HCT116 (cell line): ENCODE measurements at regions not wholly inside any gene's neighbourhood (a gene's known extent, or its start where the extent isn't known, plus 50 kb on each side); places are given as distances from the start of the nearest gene placed in this dataset.

Source experiments
- ATAC-seq: fragments of 200-7000 bp; cut with Tn5 transposase; 2 replicates; pipeline ENCODE4 v1.9.1; 2020; ENCODE audit warnings: mild to moderate bottlenecking, moderate library complexity
- BruUV-seq: library from RNA; stranded (reverse); fragments of 400-500 nt; replicated peaks from 2 replicates; lab custom pipeline; 2021; lab: Mats Ljungman, UMichigan
- CTCF ChIA-PET: fragments of 300-600 bp; sonication (Branson Sonifier 250); formaldehyde crosslinking; loops from one replicate; lab custom pipeline; 2021; ENCODE audit warnings: antibody characterized with exemption; lab: Charles Lee
- POLR2A ChIA-PET: fragments of 300-600, 350-600 bp; sonication (Branson Sonifier 250); formaldehyde crosslinking; loops from one replicate; lab custom pipeline; 2021; ENCODE audit warnings: antibody characterized with exemption; lab: Charles Lee
- RAD21 ChIA-PET, 2 experiments: fragments of 300-600 bp; sonication (Branson Sonifier 250); formaldehyde crosslinking; loops; one replicate each; lab custom pipeline; 2023; ENCODE audit warnings: low total read pairs in 2 of 2; ENCODE audit not compliant: uncharacterized antibody in 2 of 2, unreplicated experiment in 2 of 2, low non-redundant PET in 1 of 2; lab: Charles Lee
- DNase-seq: peaks from one replicate; pipeline ENCODE4 v3.0.0-alpha.2; 2010; ENCODE audit warnings: low read depth, low spot score
- H2AFZ ChIP-seq: fragments of 200-600 bp; shearing (Covaris generic), sonication (generic); 2 replicates; pipeline ENCODE4 v1.6.1; 2017; ENCODE audit warnings: low read depth, mixed run types, mixed read lengths, antibody characterized with exemption, low read length; ENCODE audit not compliant: poor library complexity, severe bottlenecking
- H3K27ac ChIP-seq: 2 replicates; pipeline ENCODE4 v1.5.1; 2012; ENCODE audit warnings: low read depth, low read length
- H3K27me3 ChIP-seq: fragments of 200-600 bp; sonication (generic); 2 replicates; pipeline ENCODE4 v1.6.1; 2016; ENCODE audit warnings: mixed run types, low read length, mixed read lengths; ENCODE audit not compliant: insufficient read depth
- H3K36me3 ChIP-seq, 2 experiments: fragments of 200-500 bp in 1 of 2; fragments of 200-600 bp in 1 of 2; sonication (Bioruptor generic) in 1 of 2; sonication (generic) in 1 of 2; 2 replicates each; pipeline versions ENCODE4 v1.5.1 to v1.6.1; 2014 to 2016; ENCODE audit warnings: low read length in 2 of 2, inconsistent platforms in 1 of 2, mixed read lengths in 1 of 2, mixed run types in 1 of 2; ENCODE audit not compliant: insufficient read depth in 2 of 2, control insufficient read depth in 1 of 2
- H3K4me1 ChIP-seq, 2 experiments: fragments of 200-600 bp in 1 of 2; sonication (generic) in 1 of 2; 2 replicates each; pipeline versions ENCODE4 v1.5.1 to v1.6.1; 2012 to 2017; ENCODE audit warnings: low read length in 2 of 2, inconsistent platforms in 1 of 2, mild to moderate bottlenecking in 1 of 2, mixed read lengths in 1 of 2, mixed run types in 1 of 2, moderate library complexity in 1 of 2; ENCODE audit not compliant: insufficient read depth in 2 of 2, control insufficient read depth in 1 of 2
- H3K4me2 ChIP-seq: fragments of 200-600 bp; sonication (generic); 2 replicates; pipeline ENCODE4 v1.6.1; 2017; ENCODE audit warnings: mixed run types, low read length, mixed read lengths
- H3K4me3 ChIP-seq, 2 experiments: fragments of 200-600 bp in 1 of 2; sonication (generic) in 1 of 2; replicated peaks in 1 of 2; 2 replicates each; pipeline ENCODE4 v1.5.1; 2011 to 2016; ENCODE audit warnings: low read length in 2 of 2, control low read depth in 1 of 2, low read depth in 1 of 2, mild to moderate bottlenecking in 1 of 2, mixed read lengths in 1 of 2, mixed run types in 1 of 2
- H3K79me2 ChIP-seq: fragments of 200-600 bp; sonication (generic); 2 replicates; pipeline ENCODE4 v1.6.1; 2017; ENCODE audit warnings: mild to moderate bottlenecking, mixed run types, low read length, moderate library complexity, mixed read lengths; ENCODE audit not compliant: insufficient read depth
- H3K9ac ChIP-seq: fragments of 200-600 bp; sonication (generic); 2 replicates; pipeline ENCODE4 v1.6.1; 2016; ENCODE audit warnings: low read length, mixed read lengths
- H3K9me2 ChIP-seq: fragments of 200-600 bp; sonication (generic), shearing (Covaris generic); 2 replicates; pipeline ENCODE4 v1.6.1; 2017; ENCODE audit warnings: mixed run types, mild to moderate bottlenecking, moderate library complexity; ENCODE audit not compliant: insufficient read depth
- H3K9me3 ChIP-seq, 2 experiments: fragments of 200-500 bp in 1 of 2; fragments of 200-600 bp in 1 of 2; sonication (Bioruptor generic) in 1 of 2; sonication (generic) in 1 of 2; 2 replicates each; pipeline ENCODE4 v1.6.1; 2014 to 2017; ENCODE audit warnings: low read length in 2 of 2, mixed read lengths in 2 of 2, inconsistent platforms in 1 of 2, low read depth in 1 of 2, mild to moderate bottlenecking in 1 of 2, mixed run types in 1 of 2, moderate library complexity in 1 of 2; ENCODE audit not compliant: control insufficient read depth in 1 of 2, insufficient read depth in 1 of 2
- H4K20me1 ChIP-seq: fragments of 200-600 bp; sonication (generic), shearing (Covaris generic); 2 replicates; pipeline ENCODE4 v1.6.1; 2017; ENCODE audit warnings: mixed run types, mild to moderate bottlenecking, moderate library complexity; ENCODE audit not compliant: insufficient read depth
- ATF3 ChIP-seq: IDR thresholded peaks from 2 replicates; pipeline ENCODE4 v1.6.1; 2012
- CBX3 ChIP-seq: IDR thresholded peaks from 2 replicates; pipeline ENCODE4 v1.6.1; 2012; ENCODE audit warnings: low read depth
- CEBPB ChIP-seq: IDR thresholded peaks from 2 replicates; pipeline ENCODE4 v1.6.1; 2012; ENCODE audit warnings: low read depth
- CTCF ChIP-seq, 3 experiments: fragments of 200-600 bp in 1 of 3; sonication (generic) in 1 of 3; IDR thresholded peaks in 2 of 3; conservative IDR thresholded peaks in 1 of 3; 2 replicates each; pipeline ENCODE4 v1.5.1; 2012 to 2017; ENCODE audit warnings: low read depth in 2 of 3, low read length in 2 of 3, antibody characterized with exemption in 1 of 3, borderline replicate concordance in 1 of 3, control low read depth in 1 of 3, mild to moderate bottlenecking in 1 of 3, mixed read lengths in 1 of 3, mixed run types in 1 of 3, moderate library complexity in 1 of 3; ENCODE audit not compliant: insufficient read depth in 1 of 3
- EZH2 ChIP-seq: fragments of 200-600 bp; sonication (generic); IDR thresholded peaks from 2 replicates; pipeline ENCODE4 v1.6.1; 2017; ENCODE audit warnings: antibody characterized with exemption, mixed run types
- JUND ChIP-seq: IDR thresholded peaks from 2 replicates; pipeline ENCODE4 v1.6.1; 2012
- MAX ChIP-seq: IDR thresholded peaks from 2 replicates; pipeline ENCODE4 v1.6.1; 2012
- POLR2A ChIP-seq: IDR thresholded peaks from 2 replicates; pipeline ENCODE4 v1.7.0; 2011; ENCODE audit warnings: borderline replicate concordance; ENCODE audit not compliant: insufficient read depth, insufficient read length; ENCODE audit errors: extremely low read depth
- POLR2AphosphoS5 ChIP-seq: IDR thresholded peaks from 2 replicates; pipeline ENCODE4 v1.6.1; 2011; ENCODE audit warnings: mild to moderate bottlenecking, low read depth, low read length, moderate library complexity
- RAD21 ChIP-seq: IDR thresholded peaks from 2 replicates; pipeline ENCODE4 v1.6.1; 2012; ENCODE audit warnings: low read depth, mild to moderate bottlenecking
- SRF ChIP-seq: IDR thresholded peaks from 2 replicates; pipeline ENCODE4 v1.6.1; 2012; ENCODE audit warnings: low read depth
- ZBTB33 ChIP-seq: IDR thresholded peaks from 2 replicates; pipeline ENCODE4 v1.6.1; 2011; ENCODE audit warnings: mild to moderate bottlenecking, low read length, moderate library complexity; ENCODE audit not compliant: insufficient replicate concordance; ENCODE audit errors: extremely low read depth
- ZFX ChIP-seq: fragments of 450-650 bp; IDR thresholded peaks from 2 replicates; pipeline ENCODE4 v1.6.1; 2017
- ZNF274 ChIP-seq: fragments of 200-500 bp; sonication (Bioruptor generic); IDR thresholded peaks from 2 replicates; pipeline ENCODE4 v1.6.1; 2014; ENCODE audit warnings: mild to moderate bottlenecking, low read depth, low read length, inconsistent platforms
- intact Hi-C: fragments of 100-400 bp; cut with micrococcal nuclease; formaldehyde crosslinking; loops from 2 replicates; pipeline ENCODE4 v1.10.0; 2022

- Histone ChIP-seq H3K9me2 (no peaks in the 10 kb centered on the region), H4K20me1 (no peaks in the 10 kb centered on the region), H3K4me3 (no peak overlapping the region), H3K79me2 (no peaks in the 10 kb centered on the region), H2AFZ (no peak overlapping the region), H3K9ac (no peak overlapping the region), H3K9me3 (no peaks in the 10 kb centered on the region), H3K27ac (no peak overlapping the region), H3K27me3 (peaks cover 13% of the 10 kb centered on the region; the same call in 1 of the 2 replicates), H3K36me3 (no peaks in the 10 kb centered on the region), H3K4me2 (no peak overlapping the region), H3K4me1 (no peaks in the 10 kb centered on the region)
- BruUV-seq: no TSS peak
- intact Hi-C loops: no loop called here
- ChIA-PET RAD21 (no interaction called here), CTCF (no interaction called here), POLR2A (no interaction called here)
- TF ChIP-seq CEBPB: no peak
- no peak for TF ChIP-seq MAX
- no peak for TF ChIP-seq ZFX
- no peak for TF ChIP-seq CBX3
- no peak for TF ChIP-seq ZNF274
- no peak for TF ChIP-seq ATF3
- no peak for TF ChIP-seq EZH2
- TF ChIP-seq POLR2AphosphoS5: no peak
- no peak for TF ChIP-seq RAD21
- no peak for TF ChIP-seq SRF
- no peak for TF ChIP-seq POLR2A
- no peak for TF ChIP-seq ZBTB33
- no peak for TF ChIP-seq JUND
- TF ChIP-seq CTCF (IDR thresholded peaks at IDR 0.05 in 2 of 3, conservative IDR thresholded peaks at IDR 0.05 in 1 of 3; ENCODE audit: borderline replicate concordance in 1 of 3, insufficient read depth in 1 of 3, low read depth in 2 of 3, low read length in 2 of 3): no peak
- ATAC-seq: no peak
- no peak for DNase-seq
These were observed 57.8 kb downstream of the FOXA2 start for GRCh38 chr20:22526512-22527012.
